ENCODE measurements at regions not wholly inside any gene's neighbourhood (a gene's known extent, or its start where the extent isn't known, plus 50 kb on each side); places are given as distances from the start of the nearest gene placed in this dataset.
"Not testable (repeated sequence)": the region's sequence is repeated elsewhere in the genome, so short reads cannot be mapped to it uniquely, and the experiment has no call there.

- H3K9me3 ChIP-seq (ENCODE audit: control insufficient read depth, low read length, poor library complexity, severe bottlenecking): no peaks in the 10 kb centered on the region
- H3K36me3 Mint-ChIP-seq (ENCODE audit: low read depth): no peaks in the 10 kb centered on the region
- no peaks in the 10 kb centered on the region for H3K27me3 Mint-ChIP-seq
- H3K4me3 Mint-ChIP-seq: no peak overlapping the region
- no peak overlapping the region for H3K27ac Mint-ChIP-seq
- DNase-seq (no peak), ATAC-seq (no peak)
- H3K4me1 Mint-ChIP-seq: no peaks in the 10 kb centered on the region
Observed at GRCh38 chr6:120302041-120302440, 952.5 kb upstream of the MAN1A1 start.

DNA sequence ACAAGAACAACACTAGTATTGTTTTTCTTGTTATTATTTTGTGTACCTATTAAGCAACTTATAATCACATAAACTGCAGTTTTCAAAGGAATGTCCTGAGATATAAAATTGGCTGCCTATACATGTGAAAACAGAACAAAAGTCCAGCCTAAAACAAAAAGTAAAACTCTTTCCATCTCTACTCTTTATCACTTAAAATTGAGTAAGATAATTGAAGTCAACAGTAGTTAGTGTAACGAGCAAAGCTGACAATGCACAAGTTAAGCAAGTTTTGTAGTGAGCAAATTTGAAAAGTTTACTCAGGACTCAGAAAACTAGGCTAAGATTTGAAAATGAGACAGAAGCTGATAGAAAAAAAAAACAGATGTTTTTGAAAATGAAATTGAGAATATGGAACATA is 941.4 kb upstream of the MAN1A1 start:
- no peaks in the 10 kb centered on the region for H3K36me3 Mint-ChIP-seq (ENCODE audit: low read depth)
- no peaks in the 10 kb centered on the region for H3K9me3 ChIP-seq (ENCODE audit: control insufficient read depth, low read length, poor library complexity, severe bottlenecking)
- H3K27me3 Mint-ChIP-seq: no peaks in the 10 kb centered on the region
- no peak for DNase-seq
- ATAC-seq: no peak
- H3K4me3 Mint-ChIP-seq: no peak overlapping the region
- no peaks in the 10 kb centered on the region for H3K4me1 Mint-ChIP-seq
- H3K27ac Mint-ChIP-seq: no peak overlapping the region

GRCh38 chr6:120282005-120282404 is 932.4 kb upstream of the MAN1A1 start:
- DNase-seq (no peak), ATAC-seq (no peak)
- no peak overlapping the region for H3K27ac Mint-ChIP-seq
- no peaks in the 10 kb centered on the region for H3K4me1 Mint-ChIP-seq
- no peak overlapping the region for H3K4me3 Mint-ChIP-seq
- no peaks in the 10 kb centered on the region for H3K9me3 ChIP-seq (ENCODE audit: control insufficient read depth, low read length, poor library complexity, severe bottlenecking)
- no peaks in the 10 kb centered on the region for H3K36me3 Mint-ChIP-seq (ENCODE audit: low read depth)
- no peaks in the 10 kb centered on the region for H3K27me3 Mint-ChIP-seq

- H3K27me3 Mint-ChIP-seq: no peaks in the 10 kb centered on the region
- DNase-seq (no peak), ATAC-seq (no peak)
- no peaks in the 10 kb centered on the region for H3K9me3 ChIP-seq (ENCODE audit: control insufficient read depth, low read length, poor library complexity, severe bottlenecking)
- H3K4me1 Mint-ChIP-seq: no peaks in the 10 kb centered on the region
- no peak overlapping the region for H3K4me3 Mint-ChIP-seq
- H3K36me3 Mint-ChIP-seq (ENCODE audit: low read depth): no peaks in the 10 kb centered on the region
- no peak overlapping the region for H3K27ac Mint-ChIP-seq
Observed at GRCh38 chr6:120279466-120280167, 930.1 kb upstream of the MAN1A1 start.

DNA sequence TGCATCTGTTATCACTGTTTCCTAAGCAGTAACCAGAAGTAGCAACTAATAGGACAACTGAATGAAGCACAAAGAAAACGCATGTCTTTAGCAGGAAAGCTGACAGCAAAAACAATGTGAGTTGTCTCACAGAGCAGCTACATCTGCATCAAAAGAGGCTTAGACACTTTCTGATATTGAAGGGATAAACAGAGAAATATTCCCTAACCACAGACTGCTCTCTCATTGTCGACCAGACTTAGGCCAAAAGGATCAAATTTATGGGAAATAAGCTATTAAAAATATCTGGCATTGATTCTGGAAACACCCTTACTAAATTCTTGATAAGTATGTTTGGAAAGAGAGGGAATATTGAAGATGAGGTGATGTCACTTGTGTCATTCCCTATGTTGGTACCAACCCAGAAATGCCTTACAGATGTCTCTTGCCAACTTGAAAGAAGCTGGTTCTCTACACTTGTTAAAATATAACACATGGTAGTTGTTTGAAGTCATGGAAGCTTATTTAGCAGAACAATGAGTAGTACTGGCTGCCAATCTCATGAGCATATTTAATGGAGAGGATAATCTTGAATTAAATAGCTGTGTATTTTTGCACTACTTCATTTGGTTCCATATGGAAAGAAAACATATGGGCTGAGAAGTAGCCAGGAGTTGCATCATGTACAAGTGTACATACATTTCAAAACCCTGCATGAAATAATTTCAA is 929.3 kb upstream of the MAN1A1 start:
- Mint-ChIP-seq H3K4me1 (no peaks in the 10 kb centered on the region), H3K27me3 (no peaks in the 10 kb centered on the region), H3K27ac (no peak overlapping the region), H3K36me3 (ENCODE audit: low read depth) (no peaks in the 10 kb centered on the region), H3K4me3 (no peak overlapping the region)
- ATAC-seq: no peak
- DNase-seq: no peak
- no peaks in the 10 kb centered on the region for H3K9me3 ChIP-seq (ENCODE audit: control insufficient read depth, low read length, poor library complexity, severe bottlenecking)

DNA sequence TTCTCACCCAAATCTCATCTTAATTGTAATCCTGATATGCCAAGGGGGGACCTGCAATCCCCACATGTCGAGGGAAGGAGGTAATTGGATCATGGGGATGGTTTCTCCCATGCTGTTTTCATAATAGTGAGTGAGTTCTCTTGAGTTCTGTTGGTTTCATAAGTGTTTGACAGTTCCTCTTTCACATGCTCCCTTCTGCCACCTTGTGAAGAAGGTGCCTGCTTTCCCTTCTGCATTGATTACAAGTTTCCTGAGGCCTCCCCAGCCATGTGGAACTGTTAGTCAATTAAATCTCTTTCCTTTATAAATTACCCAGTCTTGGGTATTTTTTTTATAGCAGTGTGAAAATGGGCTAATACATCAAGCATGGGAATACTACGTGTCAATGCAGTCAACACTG is 925.0 kb upstream of the MAN1A1 start:
- ATAC-seq (no peak), DNase-seq (no peak)
- Mint-ChIP-seq H3K27ac (no peak overlapping the region), H3K4me3 (no peak overlapping the region), H3K4me1 (no peaks in the 10 kb centered on the region), H3K27me3 (no peaks in the 10 kb centered on the region), H3K36me3 (ENCODE audit: low read depth) (no peaks in the 10 kb centered on the region)
- H3K9me3 ChIP-seq (ENCODE audit: control insufficient read depth, low read length, poor library complexity, severe bottlenecking): no peaks in the 10 kb centered on the region

DNA sequence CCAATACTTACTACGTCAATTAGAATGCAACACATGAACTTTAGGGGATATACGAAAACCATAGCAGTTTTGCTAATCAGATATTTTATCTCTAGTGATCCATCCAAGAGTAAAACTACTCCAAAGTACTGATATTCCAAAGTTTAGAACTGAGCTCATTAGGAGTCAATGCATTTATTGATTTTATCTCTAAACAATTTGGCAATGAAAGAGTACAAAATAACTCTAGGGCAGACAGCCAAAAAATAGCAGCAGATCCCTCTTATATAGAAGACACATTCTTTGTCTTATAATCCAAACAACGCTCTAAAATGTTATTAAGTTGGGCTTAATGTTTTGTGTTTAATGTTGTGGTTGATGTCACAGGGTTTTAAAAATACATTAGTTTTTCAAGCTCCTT is 923.9 kb upstream of the MAN1A1 start:
- no peak overlapping the region for H3K27ac Mint-ChIP-seq
- no peaks in the 10 kb centered on the region for H3K27me3 Mint-ChIP-seq
- no peaks in the 10 kb centered on the region for H3K36me3 Mint-ChIP-seq (ENCODE audit: low read depth)
- DNase-seq (no peak), ATAC-seq (no peak)
- H3K4me1 Mint-ChIP-seq: no peaks in the 10 kb centered on the region
- H3K9me3 ChIP-seq (ENCODE audit: control insufficient read depth, low read length, poor library complexity, severe bottlenecking): no peaks in the 10 kb centered on the region
- no peak overlapping the region for H3K4me3 Mint-ChIP-seq

DNA sequence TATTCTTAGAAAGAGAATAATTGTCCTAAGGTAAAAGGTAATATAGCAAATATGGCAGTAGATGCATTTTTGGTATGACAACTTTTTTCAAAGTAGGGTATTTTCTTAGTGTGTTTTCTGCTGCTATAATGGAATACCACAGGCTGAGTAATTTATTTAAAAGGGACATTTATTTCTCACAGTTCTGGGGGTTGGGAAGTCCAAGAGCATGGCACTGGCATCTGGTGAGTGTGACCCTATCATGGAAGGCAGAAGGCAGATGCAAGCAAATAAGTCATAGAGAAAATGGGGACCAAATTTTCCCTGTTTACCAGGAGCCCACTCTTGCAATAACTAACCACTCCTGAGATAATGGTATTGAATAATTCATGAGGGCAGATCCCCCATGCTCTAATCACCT is 922.5 kb upstream of the MAN1A1 start:
- no peaks in the 10 kb centered on the region for H3K4me1 Mint-ChIP-seq
- H3K4me3 Mint-ChIP-seq: no peak overlapping the region
- no peaks in the 10 kb centered on the region for H3K9me3 ChIP-seq (ENCODE audit: control insufficient read depth, low read length, poor library complexity, severe bottlenecking)
- no peaks in the 10 kb centered on the region for H3K36me3 Mint-ChIP-seq (ENCODE audit: low read depth)
- no peak for ATAC-seq
- H3K27ac Mint-ChIP-seq: no peak overlapping the region
- no peaks in the 10 kb centered on the region for H3K27me3 Mint-ChIP-seq
- no peak for DNase-seq

DNA sequence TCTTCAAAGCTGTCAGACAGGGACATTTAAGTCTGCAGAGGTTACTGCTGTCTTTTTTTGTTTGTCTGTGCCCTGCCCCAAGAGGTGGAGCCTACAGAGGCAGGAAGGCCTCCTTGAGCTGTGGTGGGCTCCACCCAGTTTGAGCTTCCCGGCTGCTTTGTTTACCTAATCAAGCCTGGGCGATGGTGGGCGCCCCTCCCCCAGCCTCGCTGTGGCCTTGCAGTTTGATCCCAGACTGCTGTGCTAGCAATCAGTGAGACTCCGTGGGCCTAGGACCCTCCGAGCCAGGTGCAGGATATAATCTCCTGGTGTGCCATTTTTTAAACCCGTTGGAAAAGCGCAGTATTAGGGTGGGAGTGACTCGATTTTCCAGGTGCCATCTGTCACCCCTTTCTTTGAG is 918.7 kb upstream of the MAN1A1 start:
- H3K4me3 Mint-ChIP-seq; H3K36me3 Mint-ChIP-seq (ENCODE audit: low read depth); H3K4me1 Mint-ChIP-seq; H3K27ac Mint-ChIP-seq; ATAC-seq; DNase-seq; H3K27me3 Mint-ChIP-seq; H3K9me3 ChIP-seq (ENCODE audit: control insufficient read depth, low read length, poor library complexity, severe bottlenecking): not testable (repeated sequence)

- Mint-ChIP-seq H3K4me3 (no peak overlapping the region), H3K27ac (no peak overlapping the region), H3K36me3 (ENCODE audit: low read depth) (no peaks in the 10 kb centered on the region), H3K27me3 (no peaks in the 10 kb centered on the region), H3K4me1 (no peaks in the 10 kb centered on the region)
- ATAC-seq: no peak
- DNase-seq: no peak
- H3K9me3 ChIP-seq (ENCODE audit: control insufficient read depth, low read length, poor library complexity, severe bottlenecking): no peaks in the 10 kb centered on the region
Observed at GRCh38 chr6:120262354-120262753, 912.8 kb upstream of the MAN1A1 start.

DNA sequence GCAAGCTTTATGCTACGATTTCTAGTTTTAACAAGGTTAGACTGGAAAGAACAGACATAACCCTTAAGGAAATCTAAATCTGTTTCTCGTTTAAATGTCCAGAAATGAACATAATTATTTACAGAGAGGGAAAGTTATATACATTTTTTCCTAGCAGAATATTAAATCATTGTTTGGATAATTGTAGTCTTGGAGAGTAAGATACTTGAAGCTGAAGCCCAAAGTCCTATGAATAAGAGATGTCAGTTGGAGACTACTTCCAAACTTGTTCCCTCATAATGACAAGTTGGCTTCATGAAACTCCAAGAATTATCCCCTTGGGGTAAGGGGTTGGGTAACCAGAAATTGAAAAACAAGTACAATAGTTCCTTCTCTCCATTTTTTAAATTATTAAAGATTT is 911.1 kb upstream of the MAN1A1 start:
- no peaks in the 10 kb centered on the region for H3K9me3 ChIP-seq (ENCODE audit: control insufficient read depth, low read length, poor library complexity, severe bottlenecking)
- Mint-ChIP-seq H3K4me1 (no peaks in the 10 kb centered on the region), H3K4me3 (no peak overlapping the region), H3K27ac (no peak overlapping the region), H3K27me3 (no peaks in the 10 kb centered on the region), H3K36me3 (ENCODE audit: low read depth) (no peaks in the 10 kb centered on the region)
- no peak for ATAC-seq
- DNase-seq: no peak

DNA sequence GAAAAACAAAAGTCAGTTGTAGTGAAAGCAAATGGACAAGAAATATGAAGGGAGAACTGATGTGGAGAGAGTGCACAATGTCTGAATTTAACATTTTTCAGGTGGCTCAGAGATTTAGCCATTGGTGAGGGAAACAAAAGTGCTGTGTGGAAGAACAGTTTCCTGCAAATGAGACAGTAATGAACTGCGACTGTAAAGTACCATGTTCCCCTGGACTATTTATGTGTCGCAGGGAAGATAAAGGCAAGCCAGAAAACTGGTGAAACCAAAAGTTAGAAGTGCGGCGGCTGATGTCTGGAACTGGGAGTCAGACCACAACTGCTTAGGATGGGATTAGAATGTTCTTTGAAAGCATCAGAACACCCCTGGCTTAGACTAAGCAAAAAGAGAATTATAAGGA is 905.1 kb upstream of the MAN1A1 start:
- DNase-seq (no peak), ATAC-seq (no peak)

GRCh38 chr6:120248451-120248850 is 898.9 kb upstream of the MAN1A1 start:
- Mint-ChIP-seq H3K36me3 (ENCODE audit: low read depth) (no peaks in the 10 kb centered on the region), H3K27me3 (no peaks in the 10 kb centered on the region), H3K27ac (no peak overlapping the region), H3K4me3 (no peak overlapping the region), H3K4me1 (no peaks in the 10 kb centered on the region)
- DNase-seq (no peak), ATAC-seq (no peak)
- no peaks in the 10 kb centered on the region for H3K9me3 ChIP-seq (ENCODE audit: control insufficient read depth, low read length, poor library complexity, severe bottlenecking)

More for the DNA sequence above, 905.1 kb upstream of the MAN1A1 start:
- H3K9me3 ChIP-seq (ENCODE audit: control insufficient read depth, low read length, poor library complexity, severe bottlenecking): no peaks in the 10 kb centered on the region
- H3K27me3 Mint-ChIP-seq: no peaks in the 10 kb centered on the region
- no peaks in the 10 kb centered on the region for H3K4me1 Mint-ChIP-seq
- H3K4me3 Mint-ChIP-seq: no peak overlapping the region
- no peak overlapping the region for H3K27ac Mint-ChIP-seq
- no peaks in the 10 kb centered on the region for H3K36me3 Mint-ChIP-seq (ENCODE audit: low read depth)

GRCh38 chr6:120237221-120237620 is 887.7 kb upstream of the MAN1A1 start:
- H3K9me3 ChIP-seq (ENCODE audit: control insufficient read depth, low read length, poor library complexity, severe bottlenecking): no peaks in the 10 kb centered on the region
- DNase-seq (no peak), ATAC-seq (no peak)
- H3K4me3 Mint-ChIP-seq: no peak overlapping the region
- H3K4me1 Mint-ChIP-seq: no peaks in the 10 kb centered on the region
- no peak overlapping the region for H3K27ac Mint-ChIP-seq
- no peaks in the 10 kb centered on the region for H3K27me3 Mint-ChIP-seq
- H3K36me3 Mint-ChIP-seq (ENCODE audit: low read depth): no peaks in the 10 kb centered on the region

Measured in T-helper 17 cell (primary cell).